Peyer's patch (tissue), 4 donors: ENCODE measurements at regions not wholly inside any gene's neighbourhood (a gene's known extent, or its start where the extent isn't known, plus 50 kb on each side); places are given as distances from the start of the nearest gene placed in this dataset.
"Not testable (repeated sequence)": the region's sequence is repeated elsewhere in the genome, so short reads cannot be mapped to it uniquely, and the experiment has no call there.

Experiments
- CTCF ChIP-seq, 6 experiments: fragments of 450-650 bp in 4 of 6; fragments of 200-600 bp in 2 of 6; sonication (generic) in 1 of 6; IDR thresholded peaks; one replicate each; pipeline ENCODE4 v1.5.1; 2017 to 2019; ENCODE audit warnings: antibody characterized with exemption in 6 of 6, mild to moderate bottlenecking in 3 of 6, moderate library complexity in 1 of 6
- POLR2A ChIP-seq, 2 donors: fragments of 450-650 bp; IDR thresholded peaks; one replicate each; pipeline ENCODE4 v1.5.1; 2017; ENCODE audit warnings: antibody characterized with exemption in 2 of 2, mild to moderate bottlenecking in 2 of 2, moderate library complexity in 2 of 2

GRCh38 chr21:5064581-5065142 is 5456.7 kb upstream of the TPTE start:
- not testable (repeated sequence) for TF ChIP-seq CTCF, POLR2A (IDR thresholded peaks at IDR 0.05)
